Activated CD8-positive, alpha-beta memory T cell treated with anti-CD3 and anti-CD28 coated beads for 1 hour (primary cell): ENCODE measurements at regions not wholly inside any gene's neighbourhood (a gene's known extent, or its start where the extent isn't known, plus 50 kb on each side); places are given as distances from the start of the nearest gene placed in this dataset.
"Not testable (repeated sequence)": the region's sequence is repeated elsewhere in the genome, so short reads cannot be mapped to it uniquely, and the experiment has no call there.

Experiments
- DNase-seq, 2 donors: peaks; one replicate each; pipeline ENCODE4 v3.0.0-alpha.2; 2020; ENCODE audit warnings: low read depth in 1 of 2; ENCODE audit errors: extremely low read depth in 1 of 2

DNA sequence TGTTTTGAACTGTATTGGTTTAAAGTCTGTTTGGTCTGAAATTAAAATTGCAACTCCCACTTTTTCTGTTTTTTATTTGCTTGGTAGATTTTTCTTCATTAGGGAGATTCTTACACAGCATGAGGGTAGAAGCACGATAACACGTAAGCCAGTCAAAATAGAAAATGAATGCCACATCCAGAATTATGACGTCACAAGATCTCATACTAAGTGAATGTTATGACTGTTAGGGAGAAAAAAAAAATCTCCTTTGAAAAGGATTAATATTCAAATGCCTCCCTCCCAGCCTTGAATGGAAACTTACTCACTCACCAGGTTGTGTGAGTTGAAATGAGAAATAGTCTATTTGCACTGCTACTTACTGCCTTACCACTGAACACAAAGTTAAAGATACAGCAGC, 670.8 kb downstream of the TFAP2A start:
- no peak for DNase-seq

DNA sequence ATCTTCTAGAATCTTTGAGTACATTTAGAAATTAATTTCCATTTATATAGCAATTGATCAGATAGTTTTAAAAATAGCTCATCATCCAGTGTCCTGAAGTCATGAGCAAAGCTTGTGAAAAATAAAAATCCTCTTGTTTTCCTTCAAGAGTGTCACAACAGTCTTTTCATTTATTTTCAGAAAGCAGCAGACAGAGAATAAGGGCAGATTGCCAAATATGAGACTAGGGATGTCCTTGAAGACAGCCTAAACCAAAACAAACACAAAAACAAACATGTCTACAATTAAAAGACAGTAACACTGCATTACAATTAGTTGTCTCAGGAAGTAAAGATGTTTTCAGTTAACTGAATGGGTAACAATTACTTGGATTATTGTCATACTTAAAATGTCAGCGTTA, 682.8 kb downstream of the TFAP2A start:
- DNase-seq: no peak

DNA sequence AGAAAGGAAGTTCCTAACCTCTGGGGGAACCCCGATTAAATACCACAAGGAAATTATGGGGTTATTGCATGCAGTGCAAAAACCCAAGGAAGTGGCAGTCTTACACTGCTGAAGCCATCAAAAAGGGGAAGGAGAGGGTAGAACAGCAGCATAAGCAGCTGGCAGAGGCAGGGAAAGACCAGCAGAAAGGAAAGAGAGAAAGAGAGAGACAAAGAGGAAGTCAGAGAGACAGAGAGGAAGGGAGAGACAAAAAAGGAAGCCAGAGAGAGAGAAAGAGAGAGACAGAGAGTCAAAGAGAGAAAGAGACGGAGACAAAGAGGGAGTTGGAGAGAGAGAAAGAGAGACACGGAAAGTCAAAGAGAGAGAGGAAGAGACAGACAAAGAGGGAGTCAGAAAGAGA, 689.1 kb downstream of the TFAP2A start:
- not testable (repeated sequence) for DNase-seq

DNA sequence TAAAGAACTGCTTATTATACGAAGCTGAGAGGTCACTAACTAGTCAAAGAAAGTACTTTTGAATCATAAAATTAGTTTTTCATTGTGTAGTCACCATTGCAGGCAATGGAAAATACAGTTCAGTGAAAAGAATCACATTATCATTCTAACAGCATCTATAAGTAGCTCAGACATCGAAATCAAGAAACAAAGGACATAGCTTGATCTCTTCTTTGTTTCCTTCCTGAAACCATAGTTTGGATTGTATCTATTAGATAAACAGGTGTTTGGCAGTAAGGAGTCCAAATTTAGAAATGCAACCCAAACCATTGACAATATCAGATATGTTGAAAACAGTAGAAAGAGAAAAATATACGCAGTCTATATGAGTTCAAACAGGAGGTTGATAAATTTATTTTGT, 697.3 kb downstream of the TFAP2A start:
- DNase-seq: no peak

DNA sequence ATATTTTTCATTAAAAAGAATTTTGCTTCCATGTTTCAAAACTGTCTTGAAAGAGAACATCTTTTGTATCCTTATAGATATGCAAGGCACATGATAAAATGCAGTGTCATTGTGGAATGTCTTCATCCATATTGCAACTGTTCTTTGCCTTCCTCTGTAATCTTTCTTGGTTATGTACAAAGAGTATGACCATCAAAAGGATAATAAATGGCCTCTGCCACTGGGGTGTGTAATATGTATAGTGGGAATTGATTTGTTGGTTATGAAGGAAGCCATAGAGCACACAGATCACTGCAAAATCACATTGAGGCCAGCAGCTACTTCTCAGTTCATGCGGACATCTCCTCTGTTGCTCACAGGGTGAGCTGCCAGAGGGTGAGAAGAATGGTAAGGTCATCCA, 703.5 kb downstream of the TFAP2A start:
- DNase-seq: no peak

DNA sequence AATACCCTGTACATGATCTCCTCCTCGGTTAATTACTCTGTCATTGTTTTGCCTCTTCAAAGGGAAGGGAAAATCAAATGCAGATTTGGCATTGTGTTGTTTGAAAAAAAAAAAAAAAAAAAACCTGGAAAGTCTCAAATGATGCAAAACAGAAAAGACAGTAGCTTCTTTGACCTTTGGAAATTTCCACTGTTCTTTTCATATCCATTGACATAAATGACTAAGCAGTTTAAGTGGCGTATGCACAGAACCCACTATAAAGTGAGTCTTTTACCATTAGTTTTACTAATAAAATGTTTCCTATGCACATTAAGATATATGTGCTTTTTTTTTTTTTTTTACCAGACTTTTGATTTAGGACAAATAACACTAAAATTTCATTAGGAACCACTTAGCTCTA, 704.3 kb downstream of the TFAP2A start:
- DNase-seq: no peak

DNA sequence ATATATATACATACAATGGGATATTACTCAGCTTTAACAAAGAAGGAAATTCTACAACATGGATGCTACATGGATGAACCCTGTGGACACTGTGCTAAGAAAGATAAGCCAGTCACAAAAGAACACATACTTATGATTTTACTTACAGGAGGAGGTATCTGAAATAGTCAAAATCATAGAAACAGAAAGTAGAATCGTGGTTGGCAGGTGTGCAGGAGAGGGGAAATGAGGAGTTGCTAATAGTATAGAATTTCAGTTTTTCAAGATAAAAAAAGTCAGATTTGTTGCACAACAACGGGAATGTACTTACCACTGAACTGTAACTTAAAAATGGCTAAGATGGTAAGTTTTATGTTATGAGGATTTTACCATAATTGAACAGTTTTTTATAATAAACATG, 706.3 kb downstream of the TFAP2A start:
- no peak for DNase-seq

DNA sequence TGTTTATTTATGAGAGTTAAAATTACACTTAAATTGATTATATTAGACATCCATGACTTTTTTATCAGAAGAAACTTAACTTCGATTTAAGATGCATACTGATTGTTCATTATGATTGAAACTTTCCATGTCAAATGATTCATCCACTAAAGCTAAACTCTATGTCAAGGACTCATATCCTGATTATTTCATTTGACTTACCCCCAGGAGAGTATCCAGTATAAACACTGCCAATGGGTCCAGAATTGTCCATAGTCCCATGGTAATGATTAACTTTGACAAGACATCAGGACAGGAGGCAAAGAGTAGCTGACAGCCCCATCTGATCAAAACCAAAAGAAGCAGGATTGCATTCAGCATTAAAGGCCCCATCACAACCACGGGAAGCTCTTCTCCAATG, 709.9 kb downstream of the TFAP2A start:
- no peak for DNase-seq

DNA sequence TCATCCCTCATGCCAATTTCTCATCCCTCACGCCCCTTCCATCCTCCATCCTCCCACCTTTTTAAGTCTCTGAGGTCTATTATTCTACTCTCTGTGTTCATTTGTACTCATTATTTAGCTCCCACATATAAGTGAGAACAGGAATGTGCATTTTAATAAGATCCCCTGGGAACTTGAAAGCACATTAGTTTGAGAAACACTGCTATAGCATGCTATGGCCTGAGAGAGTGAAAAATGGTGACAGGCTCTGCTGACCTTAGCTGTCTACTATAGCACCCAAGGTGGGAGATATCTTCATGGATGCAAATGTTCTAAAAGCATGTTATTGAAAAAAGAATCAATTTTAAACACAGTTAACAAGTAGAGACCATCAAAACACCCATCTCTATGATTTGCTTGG, 712.0 kb downstream of the TFAP2A start:
- no peak for DNase-seq

DNA sequence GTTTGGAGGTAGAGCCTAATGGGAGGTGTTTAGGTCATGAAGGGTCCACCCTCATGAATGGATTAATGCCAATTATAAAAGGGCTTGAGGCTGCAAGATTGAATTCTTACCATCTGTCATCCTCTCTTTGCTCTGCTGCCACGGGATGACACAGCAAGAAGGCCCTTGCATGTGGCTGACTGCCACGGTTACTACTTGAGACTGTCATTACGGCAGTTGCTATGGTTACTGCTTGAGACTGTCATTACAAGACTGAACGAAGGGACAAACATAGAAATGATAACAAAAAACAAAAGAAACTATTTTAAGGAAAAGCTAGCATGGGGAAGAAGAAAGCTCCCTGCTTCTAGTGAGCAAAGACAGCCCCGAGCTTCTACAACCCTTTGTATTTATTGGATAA, 715.0 kb downstream of the TFAP2A start:
- no peak for DNase-seq

DNA sequence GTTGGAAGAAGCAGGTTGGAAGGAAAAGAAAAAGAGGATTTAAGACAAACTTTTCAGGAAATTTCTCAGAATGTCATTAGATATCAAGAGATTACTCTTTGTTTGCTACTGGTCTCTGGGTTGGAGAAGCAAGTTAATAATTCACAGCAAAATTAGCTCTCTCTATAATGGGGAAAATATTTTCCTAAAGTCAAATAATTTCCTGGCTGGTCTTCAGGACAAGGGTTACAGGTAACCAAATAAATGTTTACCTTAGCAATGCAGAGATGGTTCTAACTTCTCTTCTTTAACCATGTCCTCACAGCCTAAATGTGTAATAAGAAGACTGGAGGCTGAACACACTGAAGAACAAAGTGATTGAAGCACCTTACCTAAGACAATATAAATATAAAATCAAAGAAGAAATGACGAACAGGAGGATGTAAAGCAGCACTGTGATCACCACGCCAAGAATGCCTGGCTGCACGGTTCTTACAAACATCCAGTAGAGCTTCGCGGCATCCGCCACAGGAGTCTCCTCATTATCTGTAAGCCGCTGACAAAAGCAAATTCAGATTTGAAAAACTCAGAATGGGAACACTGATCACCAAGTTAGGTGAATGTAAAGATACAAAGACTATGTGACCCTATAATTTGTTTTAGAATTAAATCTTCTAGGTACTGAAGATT, 717.5 kb downstream of the TFAP2A start:
- DNase-seq: no peak

DNA sequence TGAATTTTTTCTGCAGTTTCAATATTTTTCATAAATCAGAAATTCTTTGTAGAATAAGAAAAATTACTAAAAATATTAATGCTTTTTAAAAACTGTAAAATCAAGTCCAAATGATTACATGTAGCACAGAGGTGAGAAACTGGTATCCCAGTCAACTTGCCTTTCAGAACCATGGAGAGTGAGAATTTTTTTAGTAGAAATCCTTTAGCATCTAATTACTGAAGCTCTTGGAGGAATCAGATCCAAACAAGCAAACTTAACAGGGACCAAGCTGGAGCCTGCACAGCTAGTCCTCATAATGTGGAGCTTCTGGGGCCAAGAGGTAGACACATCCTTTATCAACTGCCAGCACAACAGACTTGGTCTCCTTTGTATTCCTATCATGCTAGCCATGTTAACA, 724.5 kb downstream of the TFAP2A start:
- no peak for DNase-seq

DNA sequence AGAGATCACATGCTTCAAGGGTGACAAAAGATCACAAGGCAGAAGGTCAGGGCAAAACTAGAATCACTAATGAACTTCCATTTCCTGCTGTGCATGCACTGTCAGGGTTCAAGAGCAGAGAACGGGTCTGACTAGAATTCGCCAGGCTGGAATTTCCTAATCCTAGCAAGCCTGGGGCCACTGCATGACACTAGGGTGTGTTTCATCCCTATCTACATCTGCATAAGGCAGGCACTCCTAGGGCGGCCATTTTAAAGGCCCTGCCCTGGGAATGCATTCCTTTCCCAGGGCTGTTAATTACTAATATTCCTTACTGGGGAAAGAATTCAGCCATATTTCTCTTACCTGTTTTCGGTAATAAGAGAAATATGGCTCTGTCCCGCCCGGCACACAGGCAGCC, 734.1 kb downstream of the TFAP2A start:
- not testable (repeated sequence) for DNase-seq

DNA sequence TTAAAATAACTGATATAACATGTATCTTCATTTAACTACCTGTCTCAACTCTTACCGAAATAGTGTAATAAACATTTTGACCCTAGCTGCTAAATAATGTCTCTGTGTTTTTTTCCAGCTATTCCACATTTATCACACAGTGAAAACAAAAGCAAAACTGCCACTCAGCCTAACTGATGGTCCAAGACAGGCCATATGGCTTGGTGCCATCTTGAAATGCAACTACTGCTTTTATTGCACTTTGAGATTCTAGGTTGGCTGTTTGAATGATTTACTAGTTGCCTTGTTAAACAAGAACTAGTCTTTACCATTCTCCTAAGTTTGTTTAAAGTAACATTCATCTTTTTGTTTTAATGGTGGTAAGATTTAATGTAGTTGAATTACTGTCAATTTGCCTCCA, 739.8 kb downstream of the TFAP2A start:
- no peak for DNase-seq

DNA sequence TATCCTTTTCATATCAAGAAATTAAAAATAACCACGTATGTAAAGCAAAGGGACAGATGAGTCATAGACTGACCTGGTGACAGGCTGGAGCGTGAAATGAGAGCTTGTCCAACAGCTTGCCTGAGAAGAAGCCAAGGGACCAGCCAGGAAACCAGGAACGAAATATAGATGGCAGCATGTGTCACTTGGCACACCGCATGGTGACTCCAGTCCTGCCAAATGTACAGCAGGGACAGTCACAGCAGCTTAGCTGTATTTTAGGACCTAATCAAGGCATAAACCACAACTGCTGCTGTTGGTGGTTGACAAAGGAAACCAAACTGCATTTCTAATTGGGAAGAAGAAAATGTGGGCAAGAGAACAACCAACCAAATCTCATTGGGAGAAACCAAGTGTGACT, 755.0 kb downstream of the TFAP2A start:
- no peak for DNase-seq

DNA sequence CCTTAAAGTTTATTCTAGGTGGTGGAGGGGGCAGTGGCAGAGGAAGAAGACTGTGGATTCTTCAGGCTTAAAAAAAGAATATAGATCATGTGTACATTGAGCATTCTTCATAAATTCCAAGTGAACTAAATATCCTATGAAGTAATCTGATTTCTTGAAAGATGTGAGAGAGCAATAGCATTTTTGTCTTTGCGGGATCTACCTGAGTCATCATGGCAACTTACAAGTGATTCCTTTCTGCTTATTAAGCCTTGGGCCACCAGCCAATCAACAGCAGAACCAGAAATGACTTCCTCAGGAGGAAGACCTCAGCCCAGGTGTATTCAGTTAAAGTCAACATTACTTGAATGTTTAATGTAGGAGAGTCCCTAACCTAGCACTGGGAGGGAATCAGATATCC, 756.9 kb downstream of the TFAP2A start:
- DNase-seq: no peak

DNA sequence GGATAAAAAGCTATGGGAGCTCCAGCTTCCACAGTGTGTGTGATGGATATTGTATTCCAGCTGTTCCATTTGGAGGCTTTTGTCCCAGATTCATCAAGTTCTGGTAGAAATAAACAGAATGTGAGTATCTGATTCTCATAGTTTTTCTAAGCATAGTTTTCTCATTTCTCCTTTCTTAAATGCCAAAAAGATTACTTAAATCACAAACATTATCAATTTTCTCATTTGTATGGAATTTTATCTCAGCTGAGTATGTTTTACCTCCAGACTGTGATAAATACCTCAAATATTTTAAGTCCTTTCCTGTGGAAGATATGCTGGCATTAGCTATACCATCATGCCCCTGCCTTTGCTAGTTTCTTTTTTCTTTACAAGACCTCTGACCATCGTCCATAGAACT, 767.3 kb downstream of the TFAP2A start:
- DNase-seq: no peak

DNA sequence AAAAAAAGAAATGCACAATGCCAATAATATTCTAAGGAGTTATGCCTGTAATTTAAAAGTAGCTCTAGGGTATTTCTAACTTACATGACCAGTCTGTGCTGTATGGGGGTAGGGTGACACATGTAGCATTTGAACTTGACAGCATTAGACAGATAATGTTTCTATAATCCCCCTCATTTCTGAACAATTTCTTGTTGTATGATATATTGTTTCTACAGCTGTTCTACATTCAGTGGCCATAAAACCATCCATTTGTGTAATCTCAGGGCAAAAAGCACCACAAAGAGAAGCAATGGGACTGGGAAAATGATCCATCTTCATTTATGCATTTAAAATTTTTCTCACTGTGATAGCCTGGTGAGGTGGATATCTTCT, 767.8 kb downstream of the TFAP2A start:
- DNase-seq: no peak

DNA sequence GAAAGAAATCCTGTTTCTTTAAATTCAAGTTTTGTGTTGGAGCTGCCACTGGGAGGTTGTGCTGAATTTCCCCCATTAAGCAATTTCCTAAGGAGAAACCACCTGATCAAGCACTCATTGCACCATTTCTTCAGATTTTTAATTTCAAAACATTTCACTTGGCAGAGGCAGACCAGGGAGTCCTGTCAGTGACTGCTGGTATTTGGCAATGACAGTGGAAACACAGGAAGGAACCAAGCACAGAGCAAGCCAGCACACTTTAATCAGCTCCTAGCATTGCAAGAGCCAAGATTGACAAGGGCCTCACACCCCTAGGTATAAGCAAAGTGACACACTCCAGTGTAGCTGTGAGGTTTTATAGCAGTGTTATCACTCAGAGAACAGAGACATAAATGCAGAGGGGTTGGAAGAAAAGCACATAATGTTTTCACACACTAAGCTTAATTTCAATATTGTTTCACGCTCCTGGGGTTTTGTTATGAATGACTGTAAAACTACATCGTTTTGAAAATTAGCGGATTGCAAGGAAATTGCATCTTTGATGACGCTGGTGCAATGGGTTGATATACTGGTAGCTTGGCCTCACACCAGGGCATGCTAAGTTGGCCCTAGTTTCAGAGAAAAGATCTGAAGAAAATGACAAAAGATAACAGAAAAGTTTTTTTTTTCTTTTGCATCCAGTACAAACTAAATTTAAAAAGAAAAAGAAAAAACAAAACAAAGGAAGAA, 768.4 kb downstream of the TFAP2A start:
- DNase-seq: no peak

DNA sequence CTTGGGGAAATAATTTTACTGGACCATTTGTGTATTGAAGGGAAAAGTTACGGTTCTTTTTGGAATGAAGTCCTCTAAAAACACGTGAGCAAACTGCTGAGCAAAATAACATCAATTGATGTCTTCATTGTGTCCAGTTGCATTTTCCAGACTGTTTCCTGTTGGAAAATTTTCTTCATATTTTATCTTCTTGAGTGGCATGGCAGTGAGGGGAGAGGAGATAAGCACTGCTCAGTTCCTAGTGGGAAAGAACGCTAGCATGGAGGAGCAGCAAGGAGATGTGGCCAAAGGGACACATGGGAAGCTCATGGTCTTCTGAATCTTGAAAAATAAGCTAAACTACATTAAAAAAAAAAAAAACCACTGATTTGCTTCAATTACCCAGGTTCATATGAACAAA, 776.0 kb downstream of the TFAP2A start:
- DNase-seq: no peak

DNA sequence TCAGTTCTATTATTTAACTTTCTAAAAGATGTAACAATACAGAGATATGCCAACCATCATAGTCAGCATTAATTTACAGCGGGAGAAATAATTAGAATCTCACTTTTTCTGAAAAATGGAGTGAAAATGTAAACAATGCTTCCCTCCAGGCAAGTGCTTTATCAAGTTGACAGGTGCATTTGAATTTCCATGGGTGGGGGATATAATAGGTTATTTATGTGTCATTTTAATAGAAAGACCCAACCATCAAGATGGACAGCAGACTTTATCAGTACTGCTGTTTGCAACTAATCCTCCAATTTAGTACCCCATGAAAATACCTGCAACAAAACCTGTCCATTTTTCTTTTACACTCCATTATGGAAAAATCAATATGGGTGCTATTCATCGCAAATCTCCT, 780.1 kb downstream of the TFAP2A start:
- no peak for DNase-seq

DNA sequence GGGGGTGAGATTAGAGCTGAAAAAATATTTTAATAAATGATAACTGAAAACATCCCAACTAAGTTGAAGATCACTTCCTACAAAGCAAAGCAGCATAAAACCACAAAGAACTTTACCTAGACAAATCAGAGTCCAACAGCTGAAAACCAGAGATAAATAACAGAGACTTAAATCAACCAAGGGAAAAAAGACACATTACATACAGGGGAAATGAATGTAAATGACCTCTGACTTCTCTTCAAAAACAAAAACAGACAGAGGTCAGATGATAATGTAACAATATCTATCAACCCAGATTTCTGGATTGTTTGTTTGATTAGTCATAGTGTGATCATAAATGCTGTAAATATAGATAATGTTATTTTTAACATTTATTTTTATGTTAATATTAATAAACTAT, 782.8 kb downstream of the TFAP2A start:
- no peak for DNase-seq

DNA sequence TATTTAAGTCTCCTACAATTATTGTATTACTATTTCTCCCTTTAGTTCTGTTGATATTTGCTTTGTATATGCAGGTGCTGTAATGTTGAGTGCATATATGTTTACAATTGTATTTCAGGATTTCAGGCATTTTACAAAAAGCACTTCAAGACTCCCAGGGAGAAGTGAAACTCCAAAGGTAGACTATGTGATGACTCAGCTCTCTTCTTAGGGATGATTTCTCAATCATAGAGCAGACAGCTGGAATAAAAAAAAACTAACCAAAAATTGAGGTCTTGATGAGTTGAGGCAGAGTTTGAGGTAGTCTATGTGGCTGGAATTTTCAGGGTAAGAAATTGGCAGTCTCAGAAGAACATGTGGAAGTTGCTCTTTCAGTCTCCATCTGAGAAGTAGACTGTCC, 786.1 kb downstream of the TFAP2A start:
- no peak for DNase-seq
